SH-SY5Y (cell line): ENCODE measurements at regions not wholly inside any gene's neighbourhood (a gene's known extent, or its start where the extent isn't known, plus 50 kb on each side); places are given as distances from the start of the nearest gene placed in this dataset.

Experiments
- GATA2 ChIP-seq: IDR thresholded peaks from 2 replicates; pipeline ENCODE4 v1.6.1; 2011; ENCODE audit warnings: mild to moderate bottlenecking, low read depth, low read length
- GATA3 ChIP-seq: IDR thresholded peaks from 2 replicates; pipeline ENCODE4 v1.6.1; 2011; ENCODE audit warnings: low read depth, mild to moderate bottlenecking, low read length, moderate library complexity

GRCh38 chr6:138590796-138591709 lies 91.8 kb upstream of the NHSL1 start:
- TF ChIP-seq GATA2: no peak
- no peak for TF ChIP-seq GATA3
